Sigmoid colon (tissue), 3 donors: ENCODE measurements at regions not wholly inside any gene's neighbourhood (a gene's known extent, or its start where the extent isn't known, plus 50 kb on each side); places are given as distances from the start of the nearest gene placed in this dataset.

Source experiments
- CTCF ChIP-seq, 4 experiments: fragments of 450-650 bp in 3 of 4; fragments of 200-600 bp in 1 of 4; IDR thresholded peaks; one replicate each; pipeline ENCODE4 v1.5.1; 2016 to 2019; ENCODE audit warnings: antibody characterized with exemption in 4 of 4, mild to moderate bottlenecking in 3 of 4, moderate library complexity in 2 of 4
- POLR2A ChIP-seq, 2 donors: fragments of 450-650 bp; IDR thresholded peaks; one replicate each; pipeline ENCODE4 v1.6.1; 2016; ENCODE audit warnings: antibody characterized with exemption in 2 of 2, mild to moderate bottlenecking in 2 of 2, moderate library complexity in 2 of 2

- no peak for TF ChIP-seq CTCF (IDR thresholded peaks at IDR 0.05)
- TF ChIP-seq POLR2A (IDR thresholded peaks at IDR 0.05) = no peak
Observed at GRCh38 chr4:152023674-152024073, 262.9 kb upstream of the GATB start.
